ENCODE measurements at regions not wholly inside any gene's neighbourhood (a gene's known extent, or its start where the extent isn't known, plus 50 kb on each side); places are given as distances from the start of the nearest gene placed in this dataset.
"Not testable (repeated sequence)": the region's sequence is repeated elsewhere in the genome, so short reads cannot be mapped to it uniquely, and the experiment has no call there.

DNA sequence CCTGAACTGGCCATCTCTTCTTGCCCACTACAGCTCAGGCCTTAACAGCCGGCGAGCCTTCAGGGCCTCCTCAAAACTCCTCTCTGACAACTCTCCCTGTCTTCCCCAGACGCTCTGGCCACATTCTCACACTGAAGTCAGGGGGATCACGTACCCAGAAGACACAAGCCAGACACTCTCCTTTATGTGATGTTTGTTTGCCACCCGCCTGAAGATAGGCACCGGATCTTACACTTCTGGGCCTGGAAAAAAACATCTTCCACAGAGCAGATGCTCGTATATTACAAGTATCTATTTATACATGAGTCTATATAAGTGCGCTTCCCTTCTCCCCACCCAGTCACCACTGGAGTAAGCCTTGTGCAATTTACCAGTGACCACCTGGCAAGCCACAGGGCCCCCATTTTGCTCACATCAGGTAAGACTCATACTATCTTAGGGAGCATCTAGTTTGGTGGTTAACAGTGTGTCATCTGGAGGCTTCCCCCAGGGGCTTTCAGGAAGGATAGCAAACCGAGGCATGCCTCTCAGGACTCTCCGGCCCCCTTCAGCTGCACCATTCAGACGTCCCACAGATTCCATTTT lies 349.4 kb downstream of the SOX9 start:
- DNase-seq (ENCODE audit: low read depth): peak; percentile 62

- no peak for DNase-seq (ENCODE audit: low read depth)
Measured at GRCh38 chr17:72470734-72471133, 349.9 kb downstream of the SOX9 start.

- no peak for DNase-seq (ENCODE audit: low read depth)
Measured at GRCh38 chr17:72471296-72471695, 350.5 kb downstream of the SOX9 start.

GRCh38 chr17:72472106-72472505 lies 351.3 kb downstream of the SOX9 start:
- no peak for DNase-seq (ENCODE audit: low read depth)

GRCh38 chr17:72472853-72473390 lies 352.1 kb downstream of the SOX9 start:
- DNase-seq (ENCODE audit: low read depth): not testable (repeated sequence)

DNA sequence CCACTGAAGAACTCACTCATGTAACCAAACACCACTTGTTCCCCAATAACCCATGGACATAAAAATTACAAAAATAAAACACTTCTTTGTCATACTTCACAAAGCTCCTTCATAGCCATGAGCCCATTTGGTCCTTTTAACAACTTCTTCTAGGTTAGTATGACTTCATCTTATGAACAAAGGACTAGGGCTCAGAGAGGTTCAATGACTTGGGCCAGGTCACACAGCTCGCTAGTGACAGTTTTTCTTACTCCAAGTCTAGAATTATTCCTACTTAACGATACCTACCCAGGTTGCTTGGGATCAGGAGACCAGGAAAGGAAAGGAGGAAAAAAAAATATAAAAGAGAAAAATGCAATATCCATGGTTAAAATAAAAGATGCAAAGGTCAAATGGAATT lies 353.4 kb downstream of the SOX9 start:
- no peak for DNase-seq (ENCODE audit: low read depth)

GRCh38 chr17:72474719-72475477 lies 354.1 kb downstream of the SOX9 start:
- DNase-seq (ENCODE audit: low read depth): peak; percentile 34

DNA sequence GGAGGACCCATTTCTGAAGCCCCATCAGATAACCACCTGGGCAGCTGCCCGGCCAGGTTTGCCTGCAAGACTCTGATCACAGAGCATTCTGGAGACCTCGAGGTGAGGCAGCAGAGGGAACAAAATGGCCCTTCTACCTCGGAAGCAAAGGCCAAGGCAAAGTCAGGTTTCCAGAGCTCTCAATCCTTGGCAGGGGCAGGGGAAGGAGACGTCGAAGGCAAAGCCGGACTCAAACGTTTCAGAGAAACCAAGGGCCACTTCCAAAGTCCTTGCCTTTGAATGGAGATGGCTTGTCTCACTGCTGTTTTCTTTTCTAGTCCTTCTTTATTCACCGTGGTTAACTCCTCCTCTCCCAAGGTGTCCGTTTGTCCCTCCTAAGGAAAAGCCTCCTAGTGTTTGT lies 355.3 kb downstream of the SOX9 start:
- no peak for DNase-seq (ENCODE audit: low read depth)

- no peak for DNase-seq (ENCODE audit: low read depth)
Measured at GRCh38 chr17:72476575-72476986, 355.8 kb downstream of the SOX9 start.

- no peak for DNase-seq (ENCODE audit: low read depth)
Measured at GRCh38 chr17:72477491-72477890, 356.7 kb downstream of the SOX9 start.

GRCh38 chr17:72479113-72479512 lies 358.3 kb downstream of the SOX9 start:
- no peak for DNase-seq (ENCODE audit: low read depth)

- DNase-seq (ENCODE audit: low read depth): no peak
Measured at GRCh38 chr17:72481572-72481971, 360.8 kb downstream of the SOX9 start.

DNA sequence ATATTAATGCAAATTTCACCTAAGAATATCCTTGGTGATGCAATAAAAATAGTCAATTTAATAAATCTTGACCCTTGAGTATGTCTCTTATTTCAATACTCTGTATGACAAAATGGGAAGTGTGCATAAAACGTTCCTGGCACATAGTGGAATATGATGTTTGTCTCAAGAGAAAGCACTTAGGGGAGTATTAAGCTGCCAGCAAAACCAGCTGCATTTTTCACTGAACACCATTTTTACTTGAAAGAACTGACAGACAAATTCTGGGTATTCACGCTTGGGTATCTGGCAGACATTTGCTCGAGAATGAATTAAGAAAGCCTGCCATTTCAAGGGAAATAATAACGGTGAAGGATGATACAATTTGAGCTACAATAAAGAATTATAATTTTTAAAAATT lies 364.8 kb downstream of the SOX9 start:
- no peak for DNase-seq (ENCODE audit: low read depth)

DNA sequence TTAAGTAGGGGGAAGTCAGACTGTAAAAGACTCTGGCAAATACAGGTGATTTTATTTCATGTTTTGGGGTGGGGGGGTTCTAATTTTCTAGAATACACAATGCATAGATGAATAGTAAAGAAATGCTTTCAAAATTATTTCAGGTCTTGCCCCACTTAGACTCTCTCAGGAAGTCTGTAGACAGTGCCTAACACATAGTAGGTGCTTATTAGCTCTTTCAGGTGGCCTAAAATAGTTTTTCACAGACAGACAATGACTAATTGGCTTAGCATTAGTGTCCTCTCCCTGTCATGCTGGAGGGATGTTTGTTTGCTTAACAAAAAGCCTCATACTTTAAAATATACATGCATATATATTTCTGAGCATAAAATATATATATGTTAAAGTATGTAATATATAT lies 366.0 kb downstream of the SOX9 start:
- DNase-seq (ENCODE audit: low read depth): no peak

- no peak for DNase-seq (ENCODE audit: low read depth)
Measured at GRCh38 chr17:72487731-72488494, 367.1 kb downstream of the SOX9 start.

DNA sequence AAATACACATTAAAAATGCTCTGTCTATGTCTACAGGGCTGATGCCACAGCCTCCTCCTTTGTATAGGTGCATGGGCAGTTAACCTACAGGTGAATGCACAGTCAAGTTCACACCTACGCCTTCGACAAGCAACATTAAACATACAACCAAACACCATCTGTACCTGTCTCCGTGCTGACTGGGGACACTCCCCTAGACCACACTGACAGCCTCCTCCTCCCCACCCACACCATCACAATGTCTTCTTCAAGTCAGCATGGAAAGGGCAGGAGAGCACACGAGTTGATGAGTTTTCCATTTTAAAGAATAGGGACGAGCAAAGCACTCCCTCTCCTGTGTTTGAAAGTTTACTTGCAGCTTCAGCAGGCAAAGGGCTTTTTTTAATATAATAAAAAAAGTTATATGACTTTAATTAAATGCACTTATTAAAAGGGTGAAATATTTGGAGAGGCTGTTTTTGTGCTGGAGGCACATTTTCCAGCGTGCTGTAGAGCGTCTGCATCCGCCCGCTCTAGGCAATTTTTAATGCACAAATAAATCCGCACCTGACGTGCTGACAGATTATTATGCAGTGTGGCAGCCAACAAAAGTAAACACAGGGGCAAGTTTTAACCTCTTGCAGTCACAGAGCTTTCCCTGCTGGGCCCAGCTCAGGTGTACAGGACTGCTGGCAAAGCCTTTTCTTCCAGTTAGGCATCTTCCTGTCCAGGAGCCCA lies 367.9 kb downstream of the SOX9 start:
- DNase-seq (ENCODE audit: low read depth): no peak

DNA sequence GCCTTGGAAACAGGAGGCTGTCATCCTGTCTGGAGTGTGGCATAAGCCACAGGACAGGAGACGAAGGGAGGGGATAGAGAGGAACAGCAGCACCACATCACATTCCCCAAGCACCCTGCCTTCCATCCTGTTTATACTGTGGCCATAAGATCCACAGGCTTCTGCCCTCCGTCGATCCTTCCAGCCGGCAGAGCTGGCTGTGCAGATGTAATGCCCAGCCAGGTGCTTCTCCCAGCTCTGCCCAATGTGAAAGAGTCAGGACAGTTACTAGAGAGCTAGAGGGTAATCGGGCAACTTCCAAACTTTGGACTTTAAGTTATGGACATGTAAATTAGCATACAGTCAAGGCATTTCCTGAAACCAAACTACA lies 368.4 kb downstream of the SOX9 start:
- no peak for DNase-seq (ENCODE audit: low read depth)

DNA sequence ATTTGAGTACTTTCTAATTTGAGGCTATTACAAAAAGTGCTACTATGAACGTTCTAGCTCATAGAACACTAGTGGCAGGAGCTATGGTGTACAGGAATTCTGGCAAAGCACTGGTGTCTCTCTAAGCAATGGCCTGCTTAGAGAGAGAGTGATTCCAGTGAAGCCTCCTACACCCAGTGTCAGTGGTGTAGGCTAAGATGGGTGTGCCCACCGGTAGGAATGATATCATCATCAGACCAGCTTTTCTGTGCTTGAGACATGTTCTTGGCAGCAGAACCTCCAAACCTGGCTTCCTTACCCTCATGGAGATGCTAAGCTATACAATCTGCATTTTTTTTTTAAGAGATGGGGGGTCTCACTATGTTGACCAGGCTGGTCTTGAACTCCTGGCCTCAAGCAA lies 370.3 kb downstream of the SOX9 start:
- no peak for DNase-seq (ENCODE audit: low read depth)

- DNase-seq (ENCODE audit: low read depth): no peak
Measured at GRCh38 chr17:72492494-72492893, 371.7 kb downstream of the SOX9 start.

DNA sequence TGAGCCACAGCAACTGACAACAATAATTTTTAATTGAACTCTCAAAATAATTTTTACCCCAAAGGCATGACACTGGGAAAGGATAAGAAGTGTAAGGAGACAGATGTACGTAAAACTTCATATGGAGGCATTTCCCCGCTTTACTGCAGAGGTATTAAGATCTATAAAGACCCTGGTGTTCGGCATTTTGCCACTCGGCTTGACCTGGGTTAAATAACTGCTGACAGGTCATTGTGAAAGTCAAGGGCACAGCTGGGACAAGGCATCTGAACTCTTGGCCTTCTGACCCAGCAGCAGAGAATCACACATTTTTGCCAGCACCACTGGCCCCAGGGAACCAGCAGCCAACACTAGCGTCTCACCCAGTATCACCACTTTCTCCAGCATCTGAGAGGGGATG lies 372.1 kb downstream of the SOX9 start:
- no peak for DNase-seq (ENCODE audit: low read depth)

DNA sequence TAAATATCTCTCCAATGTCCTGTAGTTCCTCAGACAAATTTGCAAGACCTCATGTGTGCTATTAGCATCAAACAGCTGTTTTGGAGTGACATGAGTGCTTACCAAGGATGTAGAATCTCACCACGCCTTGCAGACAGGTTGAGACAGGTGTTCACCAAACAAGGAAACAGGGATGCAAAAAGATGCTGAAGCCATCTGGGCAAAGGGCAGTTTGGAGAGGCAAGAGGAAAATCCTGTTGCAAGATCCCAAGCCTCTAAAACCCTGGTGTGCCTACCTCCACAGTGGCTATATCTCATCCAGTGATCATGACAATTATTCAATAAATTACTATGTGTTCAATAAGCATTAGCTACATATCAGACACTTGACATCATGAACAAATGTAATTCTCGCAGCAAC lies 373.7 kb downstream of the SOX9 start:
- DNase-seq (ENCODE audit: low read depth): no peak

DNA sequence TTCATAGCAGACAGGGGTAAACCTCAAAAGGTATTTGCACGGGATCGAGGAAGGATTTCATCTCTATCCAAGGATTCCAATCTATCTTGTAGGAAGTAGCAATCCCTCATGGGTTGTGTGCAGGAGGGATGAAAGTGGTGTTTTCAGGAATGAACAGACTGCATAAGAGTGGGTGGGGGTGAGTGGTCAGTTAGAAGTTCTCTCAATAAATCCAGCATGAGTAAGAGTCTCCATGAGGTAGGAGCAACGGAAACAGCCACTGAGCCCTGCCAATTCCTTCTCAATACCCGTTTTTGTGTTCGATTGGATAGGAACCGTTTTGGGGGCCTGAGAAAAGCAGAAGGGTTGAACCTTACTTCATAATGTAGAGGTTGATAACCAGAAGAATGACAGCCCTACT lies 375.6 kb downstream of the SOX9 start:
- no peak for DNase-seq (ENCODE audit: low read depth)
